Heart left ventricle (tissue), 16 donors: ENCODE measurements at regions not wholly inside any gene's neighbourhood (a gene's known extent, or its start where the extent isn't known, plus 50 kb on each side); places are given as distances from the start of the nearest gene placed in this dataset.
A peak's percentile ranks its signal among the peaks of the same experiment; 100 is the strongest.

Experiments
- ATAC-seq, 4 donors: fragments of 200-7000 bp; cut with Tn5 transposase; one replicate each; pipeline ENCODE4 v1.9.1; 2020 to 2022; ENCODE audit warnings: moderate library complexity in 4 of 4, mild to moderate bottlenecking in 3 of 4, moderate number of reproducible peaks in 1 of 4
- DNase-seq, 5 donors: peaks; one replicate each; pipeline ENCODE4 v3.0.0-alpha.2; 2020
- H3K27ac ChIP-seq, 12 donors: fragments of 200-600 bp; sonication (generic) in 4 of 12; one replicate each; pipeline versions ENCODE4 v1.5.0 to v1.8.0; 2016 to 2022; ENCODE audit warnings: mild to moderate bottlenecking in 2 of 12
- H3K27me3 ChIP-seq, 9 donors: fragments of 200-600 bp; sonication (generic) in 2 of 9; one replicate each; pipeline versions ENCODE4 v1.5.1 to v1.8.0; 2016 to 2022; ENCODE audit warnings: mild to moderate bottlenecking in 3 of 9
- H3K36me3 ChIP-seq, 9 donors: fragments of 200-600 bp; sonication (generic) in 2 of 9; one replicate each; pipeline versions ENCODE4 v1.5.0 to v1.8.0; 2018 to 2022; ENCODE audit warnings: mild to moderate bottlenecking in 2 of 9
- H3K4me1 ChIP-seq, 12 donors: fragments of 200-600 bp; sonication (generic) in 4 of 12; one replicate each; pipeline versions ENCODE4 v1.5.0 to v1.8.0; 2016 to 2022; ENCODE audit warnings: mild to moderate bottlenecking in 3 of 12
- H3K4me3 ChIP-seq, 12 donors: fragments of 200-600 bp; sonication (generic) in 4 of 12; one replicate each; pipeline versions ENCODE4 v1.5.0 to v1.8.0; 2017 to 2022; ENCODE audit warnings: mild to moderate bottlenecking in 9 of 12, moderate library complexity in 4 of 12
- H3K9me3 ChIP-seq, 12 donors: fragments of 200-600 bp; sonication (generic) in 4 of 12; one replicate each; pipeline versions ENCODE4 v1.5.0 to v1.8.0; 2016 to 2022; ENCODE audit warnings: mild to moderate bottlenecking in 1 of 12
- POLR2A ChIP-seq, 2 donors: fragments of 450-650 bp; IDR thresholded peaks; one replicate each; pipeline ENCODE4 v1.6.1; 2017; ENCODE audit warnings: antibody characterized with exemption in 2 of 2, mild to moderate bottlenecking in 2 of 2, moderate library complexity in 2 of 2
- WGBS, 4 donors: extraction: QIAGEN DNeasy Blood & Tissue Kit in 2 of 4; methylation state at CpG; one replicate each; pipeline versions ENCODE4 v1.1.5 to v1.1.7; 2013 to 2018; 5-methylcytosine and 5-hydroxymethylcytosine counted together
- intact Hi-C, 10 donors: fragments of 100-400 bp; cut with DNase I; formaldehyde crosslinking; loops; one replicate each; pipeline versions ENCODE4 v1.11.1 to v1.14.2; 2022
- TF ChIP-seq, protein P1 (sequence below), 12 donors: fragments of 200-600 bp; sonication (generic) in 4 of 12; IDR thresholded peaks; one replicate each; pipeline versions ENCODE4 v1.5.0 to v1.8.0; 2018 to 2022; ENCODE audit warnings: antibody characterized with exemption in 12 of 12, mild to moderate bottlenecking in 5 of 12
- donor health status: ischemic (EF 13 %, LVEDD 7.1; RV severe dilation, severe dysfunction).
- donor health status: healthy with polysubstance abuse.
- donor health status: DM: no; HTN: yes; CAD: no.
- donor health status: DM: no; HTN: no; CAD: no.
- donor health status: ischemic (EF 25% LVEDD 6.9; RV normal size, moderate dysfunction).
- donor health status: ischemic (EF 25% LVEDD 5.7; RV mildly dilated, moderate dysfunction).
- donor health status: healthy.
- donor health status: DM: yes; HTN: yes; CAD: no.
- donor health status: ischemic (EF 35%, LVEDD 5.7; RV mildly dilated, moderate dysfunction).
- donor health status: nonischemic (EF 11% LVEDD 7.7; RV severe dilation, severe dysfunction).
- donor health status: DM: yes; HTN: yes; CAD: no.
- donor health status: PGD.
- donor health status: ischemic (EF 29% LVEDD 5.4; RV normal size, mild dysfunction).
- donor health status: nonischemic (EF 23%, LVEDD 6.1; RV moderate dilation, normal function).

DNA sequence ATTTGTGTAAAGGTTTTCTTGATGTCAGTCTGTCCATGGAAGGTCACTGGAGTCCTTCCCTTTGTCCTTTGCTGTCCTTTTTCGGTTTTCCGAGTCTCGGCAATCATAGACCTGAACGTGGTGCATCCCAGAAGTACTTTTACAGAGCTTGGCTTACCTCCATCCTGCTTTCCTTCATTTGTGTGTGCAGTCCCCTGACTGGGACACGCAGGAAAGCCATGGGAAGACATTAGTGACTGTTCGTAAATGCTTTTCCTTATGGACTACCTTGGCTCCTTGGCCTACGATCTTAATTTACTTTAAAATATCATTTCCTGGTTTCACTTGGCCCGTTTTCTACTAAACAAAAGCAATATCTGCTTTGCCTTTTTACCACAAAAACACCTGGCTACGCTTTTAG lies 328.4 kb upstream of the RARB start:
- intact Hi-C loops: loop anchor here in 7 of 10 donors (5.0 to 10.0 kb wide), 6 partner anchors 132 to 327 kb away; partner anchors contain the start of gene RARB (in 1 of the 7)
- DNase-seq: peak in 3 of 5 donors; percentile 6 to 23 (median 21)
- H3K36me3 ChIP-seq: no peaks in the 10 kb centered on the region
- H3K9me3 ChIP-seq: no peaks in the 10 kb centered on the region
- 62 to 75% (median 71%) methylated on average over 9 of the region's 9 CpGs for WGBS, 4 donors
- H3K4me1 ChIP-seq: peaks cover 0 to 6% (median 0%) of the 10 kb centered on the region in 12 donors
- no peak overlapping the region for H3K4me3 ChIP-seq
- H3K27me3 ChIP-seq: no peaks in the 10 kb centered on the region
- ATAC-seq: peak in 1 of 4 donors; percentile 81
- no peak overlapping the region for H3K27ac ChIP-seq
- TF ChIP-seq POLR2A (IDR thresholded peaks at IDR 0.05): no peak
- TF ChIP-seq, protein P1, sequence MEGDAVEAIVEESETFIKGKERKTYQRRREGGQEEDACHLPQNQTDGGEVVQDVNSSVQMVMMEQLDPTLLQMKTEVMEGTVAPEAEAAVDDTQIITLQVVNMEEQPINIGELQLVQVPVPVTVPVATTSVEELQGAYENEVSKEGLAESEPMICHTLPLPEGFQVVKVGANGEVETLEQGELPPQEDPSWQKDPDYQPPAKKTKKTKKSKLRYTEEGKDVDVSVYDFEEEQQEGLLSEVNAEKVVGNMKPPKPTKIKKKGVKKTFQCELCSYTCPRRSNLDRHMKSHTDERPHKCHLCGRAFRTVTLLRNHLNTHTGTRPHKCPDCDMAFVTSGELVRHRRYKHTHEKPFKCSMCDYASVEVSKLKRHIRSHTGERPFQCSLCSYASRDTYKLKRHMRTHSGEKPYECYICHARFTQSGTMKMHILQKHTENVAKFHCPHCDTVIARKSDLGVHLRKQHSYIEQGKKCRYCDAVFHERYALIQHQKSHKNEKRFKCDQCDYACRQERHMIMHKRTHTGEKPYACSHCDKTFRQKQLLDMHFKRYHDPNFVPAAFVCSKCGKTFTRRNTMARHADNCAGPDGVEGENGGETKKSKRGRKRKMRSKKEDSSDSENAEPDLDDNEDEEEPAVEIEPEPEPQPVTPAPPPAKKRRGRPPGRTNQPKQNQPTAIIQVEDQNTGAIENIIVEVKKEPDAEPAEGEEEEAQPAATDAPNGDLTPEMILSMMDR (IDR thresholded peaks at IDR 0.05): no peak

DNA sequence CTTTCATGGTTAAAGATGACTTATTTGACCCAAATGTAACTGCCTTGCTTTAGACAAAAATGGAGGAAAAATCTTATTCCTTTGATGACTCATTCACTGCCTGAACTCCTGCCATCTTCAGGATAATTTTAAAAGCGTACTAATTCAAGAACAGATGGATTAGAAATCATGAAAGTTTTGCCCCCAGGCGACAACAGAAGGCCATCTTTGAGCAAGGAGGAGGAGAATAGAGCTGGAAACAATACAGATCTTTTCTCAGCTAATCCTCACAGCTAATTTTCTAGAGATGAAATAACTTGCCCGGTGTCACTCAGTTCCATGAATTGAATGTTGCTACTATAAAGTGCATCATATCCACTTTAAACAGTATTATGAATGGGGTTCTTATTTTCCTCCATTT lies 324.7 kb upstream of the RARB start:
- no peaks in the 10 kb centered on the region for H3K9me3 ChIP-seq
- peaks cover 0 to 6% (median 0%) of the 10 kb centered on the region in 12 donors for H3K4me1 ChIP-seq
- WGBS, 4 donors: 68 to 81% (median 75%) methylated on average over 3 of the region's 3 CpGs
- no peak overlapping the region for H3K4me3 ChIP-seq
- no peaks in the 10 kb centered on the region for H3K36me3 ChIP-seq
- no peak for TF ChIP-seq POLR2A (IDR thresholded peaks at IDR 0.05)
- TF ChIP-seq, protein P1 (IDR thresholded peaks at IDR 0.05): no peak
- no peak overlapping the region for H3K27ac ChIP-seq
- no peak for DNase-seq
- no peaks in the 10 kb centered on the region for H3K27me3 ChIP-seq
- ATAC-seq: no peak
- intact Hi-C loops: no loop called here

DNA sequence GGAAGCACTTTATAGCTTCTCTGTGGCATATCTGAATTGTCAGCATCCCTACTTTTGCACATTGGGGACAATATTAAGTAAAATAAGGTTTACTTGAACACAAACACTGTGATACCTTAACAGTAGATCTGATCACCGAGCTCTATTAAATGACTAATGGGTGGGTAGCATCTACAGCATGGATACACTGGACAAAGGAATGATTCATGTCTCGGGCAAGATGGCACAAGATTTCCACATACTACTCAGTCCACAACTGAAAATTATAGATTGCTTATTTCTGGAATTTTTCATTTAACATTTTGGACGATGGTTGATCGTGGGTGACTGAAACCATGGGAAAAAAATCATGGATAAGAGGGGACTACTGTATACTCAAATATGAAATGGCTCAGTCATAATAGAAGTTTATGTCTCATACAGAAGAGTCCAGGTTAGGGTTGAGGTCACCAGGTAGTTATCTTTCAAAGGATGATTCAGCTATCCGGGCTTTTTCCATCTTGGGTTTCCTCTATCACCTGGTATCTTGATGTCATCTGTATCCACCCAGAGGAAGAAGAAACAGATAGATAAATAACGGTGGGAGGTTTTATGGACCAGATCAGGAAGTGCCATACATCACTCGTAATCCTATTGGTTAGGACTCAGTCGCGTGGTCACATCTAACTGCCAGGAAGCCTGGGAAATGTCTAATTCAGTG lies 320.0 kb upstream of the RARB start:
- WGBS, 4 donors: 82 to 90% (median 87%) methylated on average over 9 of the region's 9 CpGs
- no peaks in the 10 kb centered on the region for H3K36me3 ChIP-seq
- H3K27ac ChIP-seq: no peak overlapping the region
- TF ChIP-seq, protein P1 (IDR thresholded peaks at IDR 0.05): no peak
- TF ChIP-seq POLR2A (IDR thresholded peaks at IDR 0.05): no peak
- ATAC-seq: no peak
- no peaks in the 10 kb centered on the region for H3K4me1 ChIP-seq
- no peak for DNase-seq
- no peaks in the 10 kb centered on the region for H3K9me3 ChIP-seq
- intact Hi-C loops: no loop called here
- no peaks in the 10 kb centered on the region for H3K27me3 ChIP-seq
- H3K4me3 ChIP-seq: no peak overlapping the region

DNA sequence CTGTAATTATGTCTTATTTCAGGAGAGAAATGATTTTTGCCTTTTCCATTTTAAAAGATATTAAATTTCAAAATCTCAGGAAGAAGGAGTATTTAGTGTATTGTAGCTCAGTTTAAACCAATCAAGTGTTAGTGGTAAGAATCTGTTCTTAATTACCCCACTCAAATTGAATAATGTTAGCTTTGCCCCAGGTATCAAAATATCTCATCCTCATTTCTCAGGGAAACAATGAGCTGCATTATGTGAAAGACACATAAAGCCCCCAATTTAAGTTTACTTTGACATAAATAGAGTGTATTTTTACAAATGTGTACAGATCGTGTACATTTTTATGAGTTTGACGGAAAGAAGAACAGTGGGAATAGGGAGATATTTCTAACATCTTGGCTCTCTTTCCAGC lies 317.4 kb upstream of the RARB start:
- Histone ChIP-seq H3K4me1 (peaks cover 0 to 9% (median 0%) of the 10 kb centered on the region in 12 donors), H3K4me3 (no peak overlapping the region), H3K9me3 (no peaks in the 10 kb centered on the region), H3K36me3 (no peaks in the 10 kb centered on the region), H3K27me3 (no peaks in the 10 kb centered on the region), H3K27ac (no peak overlapping the region)
- TF ChIP-seq POLR2A (IDR thresholded peaks at IDR 0.05): no peak
- TF ChIP-seq, protein P1 (IDR thresholded peaks at IDR 0.05): no peak
- ATAC-seq (no peak), DNase-seq (no peak)
- 84 to 90% (median 86%) methylated on average over 2 of the region's 2 CpGs for WGBS, 4 donors
- intact Hi-C loops: loop anchor here in 1 of 10 donors (10.0 kb wide), 1 partner anchor 484 kb away; no protein-coding TSS in a partner anchor
